Kidney (tissue), 13 donors: ENCODE measurements at regions not wholly inside any gene's neighbourhood (a gene's known extent, or its start where the extent isn't known, plus 50 kb on each side); places are given as distances from the start of the nearest gene placed in this dataset.

Experiments used
- DNase-seq, 5 donors: peaks; one replicate each; pipeline ENCODE4 v3.0.0-alpha.2; 2013 to 2020
- FAIRE-seq: peaks from 2 replicates; lab custom pipeline; 2012; peaks lifted over from hg19 to GRCh38; lab: Jason Lieb, UNC
- H3K27ac ChIP-seq, 2 donors: one replicate each; pipeline ENCODE4 v1.7.0; 2013; ENCODE audit warnings: low read depth in 2 of 2, low read length in 2 of 2, inconsistent platforms in 1 of 2
- H3K27me3 ChIP-seq: one replicate; pipeline ENCODE4 v1.7.1; 2013; ENCODE audit warnings: low read length, inconsistent platforms; ENCODE audit not compliant: control insufficient read depth, insufficient read depth
- H3K36me3 ChIP-seq, 3 donors: one replicate each; pipeline versions ENCODE4 v1.7.0 to v1.7.1; 2013; ENCODE audit warnings: low read length in 3 of 3, control low read depth in 1 of 3, inconsistent platforms in 1 of 3; ENCODE audit not compliant: insufficient read depth in 3 of 3, control insufficient read depth in 2 of 3
- H3K4me1 ChIP-seq, 3 donors: one replicate each; pipeline versions ENCODE4 v1.7.0 to v1.7.1; 2013; ENCODE audit warnings: low read length in 3 of 3, inconsistent platforms in 1 of 3, low read depth in 1 of 3; ENCODE audit not compliant: control insufficient read depth in 2 of 3, insufficient read depth in 2 of 3
- H3K4me3 ChIP-seq, 3 donors: one replicate each; pipeline versions ENCODE4 v1.7.0 to v1.8.1; 2013; ENCODE audit warnings: low read length in 3 of 3, control low read depth in 1 of 3, inconsistent platforms in 1 of 3
- H3K9ac ChIP-seq, 3 donors: one replicate each; pipeline versions ENCODE4 v1.7.0 to v1.7.1; 2013; ENCODE audit warnings: low read length in 3 of 3, control low read depth in 1 of 3, inconsistent platforms in 1 of 3
- H3K9me3 ChIP-seq, 3 donors: one replicate each; pipeline versions ENCODE4 v1.7.0 to v1.7.1; 2013; ENCODE audit warnings: low read length in 3 of 3, control low read depth in 1 of 3, inconsistent platforms in 1 of 3; ENCODE audit not compliant: control insufficient read depth in 2 of 3, insufficient read depth in 1 of 3
- CTCF ChIP-seq: IDR thresholded peaks from 3 replicates; pipeline ENCODE4 v1.5.1; 2012; ENCODE audit warnings: mild to moderate bottlenecking, moderate library complexity, borderline replicate concordance; ENCODE audit not compliant: insufficient read depth; ENCODE audit errors: extremely low read depth
- intact Hi-C: fragments of 100-400 bp; cut with DNase I; formaldehyde crosslinking; loops from one replicate; pipeline ENCODE4 v1.11.1; 2022
- donor health status: control.
- donor health status: control.
- donor health status: control.
- donor health status: control.
- donor health status: control.
- donor health status: DM: yes; HTN: yes; CAD: no.
- donor health status: Normal renal cell carcinoma (clear cell type).

DNA sequence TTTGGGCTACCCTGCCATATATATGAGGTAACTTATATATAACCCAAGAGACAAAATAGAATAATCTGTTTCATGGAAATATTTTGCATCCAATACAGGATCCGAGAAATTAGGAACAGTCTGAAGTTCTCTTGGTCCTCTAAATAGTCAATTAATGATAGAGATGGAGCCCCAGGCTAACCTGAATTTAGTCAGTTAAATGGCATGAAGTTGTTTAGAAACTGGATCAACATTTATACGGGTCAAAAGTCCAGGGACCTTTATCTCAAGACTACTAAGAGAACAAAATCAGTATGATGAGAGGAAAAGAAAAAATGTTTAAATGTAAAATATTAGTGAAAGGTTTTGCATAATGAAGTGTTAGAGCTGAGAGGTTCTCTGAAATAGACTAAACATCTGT is 303.3 kb upstream of the ACTBL2 start:
- Histone ChIP-seq H3K4me3 (no peak overlapping the region), H3K4me1 (no peaks in the 10 kb centered on the region), H3K36me3 (no peaks in the 10 kb centered on the region), H3K27ac (no peak overlapping the region), H3K9me3 (no peaks in the 10 kb centered on the region), H3K9ac (no peak overlapping the region), H3K27me3 (no peaks in the 10 kb centered on the region)
- TF ChIP-seq CTCF = no peak
- intact Hi-C loops = no loop called here
- DNase-seq (no peak), FAIRE-seq (no peak)

DNA sequence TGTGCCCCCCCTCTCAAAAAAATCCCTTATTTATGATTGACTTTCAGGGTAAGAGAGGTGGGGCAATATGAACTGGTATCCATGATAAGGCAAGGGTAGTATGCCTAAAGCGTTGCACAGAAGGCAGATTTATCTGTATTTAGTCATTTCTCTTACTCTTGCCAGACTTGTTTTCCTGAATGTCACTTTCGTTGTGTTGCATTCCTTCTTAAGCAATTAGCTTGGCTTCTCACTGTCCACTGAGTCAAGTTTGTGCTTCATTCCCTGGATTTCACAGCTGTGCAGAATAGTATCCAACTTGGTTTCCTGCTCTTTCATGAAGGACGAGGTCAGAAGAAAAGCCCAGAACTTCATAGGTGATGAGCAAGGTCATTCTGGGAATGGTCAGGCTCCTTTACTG is 301.5 kb upstream of the ACTBL2 start:
- FAIRE-seq = no peak

DNA sequence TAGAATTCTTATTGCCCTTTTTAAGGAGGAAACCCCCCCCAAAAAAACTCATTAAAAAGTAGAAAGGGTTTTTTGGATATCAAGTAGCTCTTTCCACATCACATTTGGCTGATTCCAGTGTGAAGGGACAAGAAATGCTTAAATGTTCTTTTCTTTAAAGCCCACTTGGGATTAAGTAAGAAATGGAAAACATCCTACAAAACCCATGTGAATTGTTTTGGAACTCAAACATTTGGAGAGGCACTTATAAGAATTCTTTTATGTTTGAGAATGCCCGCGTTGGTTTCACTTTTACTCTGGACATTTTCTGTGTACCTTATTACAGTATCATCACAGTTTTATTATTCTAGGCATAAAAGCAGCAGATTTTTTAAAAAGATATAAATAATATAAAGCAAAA is 301.1 kb upstream of the ACTBL2 start:
- H3K36me3 ChIP-seq = no peaks in the 10 kb centered on the region
- intact Hi-C loops = no loop called here
- H3K9ac ChIP-seq = no peak overlapping the region
- no peak overlapping the region for H3K27ac ChIP-seq
- H3K4me1 ChIP-seq = no peaks in the 10 kb centered on the region
- H3K4me3 ChIP-seq = no peak overlapping the region
- no peaks in the 10 kb centered on the region for H3K9me3 ChIP-seq
- TF ChIP-seq CTCF = no peak
- no peaks in the 10 kb centered on the region for H3K27me3 ChIP-seq
- FAIRE-seq = no peak
- peak in 1 of 5 donors; percentile 2 for DNase-seq

More for the DNA sequence above, 301.5 kb upstream of the ACTBL2 start:
- Histone ChIP-seq H3K36me3 (no peaks in the 10 kb centered on the region), H3K9ac (no peak overlapping the region), H3K4me3 (no peak overlapping the region), H3K4me1 (no peaks in the 10 kb centered on the region), H3K27me3 (no peaks in the 10 kb centered on the region), H3K9me3 (no peaks in the 10 kb centered on the region), H3K27ac (no peak overlapping the region)
- intact Hi-C loops = no loop called here
- DNase-seq = no peak
- TF ChIP-seq CTCF = no peak

DNA sequence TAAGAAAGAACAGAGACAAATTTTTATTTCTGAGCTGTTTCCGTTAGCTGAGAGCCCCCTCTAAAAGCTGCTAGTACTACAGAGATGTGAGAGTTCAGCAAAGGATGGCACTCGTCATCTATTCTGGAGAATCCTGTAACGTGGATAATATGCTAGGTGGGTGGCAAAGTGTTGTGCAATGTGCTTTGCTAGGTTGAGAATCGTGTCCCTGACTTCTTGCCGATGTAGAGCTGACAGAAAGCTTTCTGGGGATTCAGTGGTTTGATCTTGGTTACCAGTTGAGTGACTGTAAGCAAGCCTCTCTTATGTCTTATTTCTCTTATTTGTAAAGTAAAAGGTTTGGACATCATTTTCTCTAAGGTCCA is 298.3 kb upstream of the ACTBL2 start:
- no peak for DNase-seq
- Histone ChIP-seq H3K27ac (no peak overlapping the region), H3K4me3 (no peak overlapping the region), H3K9ac (no peak overlapping the region), H3K36me3 (no peaks in the 10 kb centered on the region), H3K27me3 (no peaks in the 10 kb centered on the region), H3K4me1 (no peaks in the 10 kb centered on the region), H3K9me3 (no peaks in the 10 kb centered on the region)
- TF ChIP-seq CTCF = no peak
- FAIRE-seq = no peak
- intact Hi-C loops = no loop called here
